HepG2 (cell line): ENCODE measurements at regions not wholly inside any gene's neighbourhood (a gene's known extent, or its start where the extent isn't known, plus 50 kb on each side); places are given as distances from the start of the nearest gene placed in this dataset.

ENCODE experiments used
- ATAC-seq: fragments of 200-7000 bp; cut with Tn5 transposase; 3 replicates; pipeline ENCODE4 v1.9.1; 2020; ENCODE audit warnings: mild to moderate bottlenecking, moderate library complexity
- BruUV-seq: library from RNA; stranded (reverse); fragments of 400-500 nt; replicated peaks from 2 replicates; lab custom pipeline; 2021; lab: Mats Ljungman, UMichigan
- CTCF ChIA-PET: fragments of 300-600 bp; formaldehyde crosslinking; extraction: SDS; loops from one replicate; lab custom pipeline; 2021; ENCODE audit warnings: low total read pairs, inconsistent platforms, low intra/inter-chr PET ratio; lab: Yijun Ruan, JAX
- POLR2A ChIA-PET: fragments of 350-600 bp; sonication (Branson Sonifier 250); formaldehyde crosslinking; loops from one replicate; lab custom pipeline; 2020; ENCODE audit warnings: antibody characterized with exemption, inconsistent platforms; lab: Yijun Ruan, JAX
- DNase-seq: peaks from one replicate; pipeline ENCODE4 v3.0.0-alpha.2; 2015; ENCODE audit warnings: low spot score
- FAIRE-seq: peaks from 3 replicates; lab custom pipeline; 2011; peaks lifted over from hg19 to GRCh38; lab: Jason Lieb, UNC
- H2AFZ ChIP-seq: one replicate; pipeline ENCODE4 v1.6.1; 2011; ENCODE audit warnings: low read length, inconsistent platforms
- H3K27ac ChIP-seq: fragments of 300-600 bp; 3 replicates; pipeline ENCODE4 v1.8.0; 2011; ENCODE audit warnings: mixed run types, mild to moderate bottlenecking, mixed read lengths, low read length, inconsistent platforms; ENCODE audit not compliant: insufficient read depth; ENCODE audit errors: extremely low read length
- H3K27me3 ChIP-seq, 2 experiments: fragments of 200-600 bp in 1 of 2; 2 replicates in 1 of 2; 3 replicates in 1 of 2; pipeline versions ENCODE4 v1.6.0 to v1.8.0; 2011; ENCODE audit warnings: low read length in 2 of 2, mild to moderate bottlenecking in 2 of 2, moderate library complexity in 2 of 2, inconsistent platforms in 1 of 2; ENCODE audit not compliant: insufficient read depth in 2 of 2, control insufficient read depth in 1 of 2
- H3K36me3 ChIP-seq, 2 experiments: fragments of 200-600 bp in 1 of 2; replicated peaks in 1 of 2; 2 replicates in 1 of 2; 3 replicates in 1 of 2; pipeline versions ENCODE4 v1.5.1 to v1.8.0; 2011; ENCODE audit warnings: low read length in 2 of 2, inconsistent platforms in 1 of 2; ENCODE audit not compliant: insufficient read depth in 2 of 2, control insufficient read depth in 1 of 2
- H3K4me1 ChIP-seq: 2 replicates; pipeline ENCODE4 v1.5.1; 2012; ENCODE audit warnings: low read length, inconsistent platforms; ENCODE audit not compliant: insufficient read depth
- H3K4me2 ChIP-seq: 2 replicates; pipeline ENCODE4 v1.6.0; 2011; ENCODE audit warnings: low read depth, low read length, inconsistent platforms
- H3K4me3 ChIP-seq, 3 experiments: fragments of 200-600 bp in 1 of 3; sonication (generic), shearing (Covaris generic) in 1 of 3; replicated peaks in 1 of 3; 2 replicates each; pipeline ENCODE4 v1.5.1; 2011 to 2016; ENCODE audit warnings: low read length in 3 of 3, inconsistent platforms in 2 of 3, low read depth in 2 of 3, mild to moderate bottlenecking in 2 of 3, control low read depth in 1 of 3, mixed read lengths in 1 of 3; ENCODE audit not compliant: insufficient read depth in 1 of 3
- H3K79me2 ChIP-seq: one replicate; pipeline ENCODE4 v1.6.1; 2011; ENCODE audit warnings: low read length, inconsistent platforms; ENCODE audit not compliant: insufficient read depth
- H3K9ac ChIP-seq: 2 replicates; pipeline ENCODE4 v1.6.0; 2011; ENCODE audit warnings: mild to moderate bottlenecking, low read depth, low read length, inconsistent platforms; ENCODE audit not compliant: insufficient read depth
- H3K9me3 ChIP-seq: 2 replicates; pipeline ENCODE4 v1.5.1; 2012; ENCODE audit warnings: mild to moderate bottlenecking, low read length
- H4K20me1 ChIP-seq: 2 replicates; pipeline ENCODE4 v1.6.0; 2011; ENCODE audit warnings: inconsistent platforms, mild to moderate bottlenecking, low read length, moderate library complexity; ENCODE audit not compliant: insufficient read depth
- FOSL1 ChIP-seq: sonication (generic); formaldehyde crosslinking; IDR thresholded peaks from 2 replicates; pipeline ENCODE4 v1.9.0; 2021; ENCODE audit warnings: missing genetic modification reagents, borderline replicate concordance
- GATAD1 ChIP-seq: IDR thresholded peaks from 2 replicates; pipeline ENCODE4 v1.6.1; 2016; ENCODE audit warnings: missing genetic modification reagents, missing compliant biosample characterization
- HCFC1 ChIP-seq: fragments of 150-350 bp; IDR thresholded peaks from 2 replicates; pipeline ENCODE4 v1.6.1; 2014; ENCODE audit warnings: low read depth, low read length
- LCORL ChIP-seq, 2 experiments: fragments of 450-650 bp in 1 of 2; sonication (generic) in 1 of 2; formaldehyde crosslinking in 1 of 2; IDR thresholded peaks; 2 replicates each; pipeline versions ENCODE4 v1.5.0 to v1.6.1; 2017 to 2020; ENCODE audit warnings: antibody characterized with exemption in 1 of 2, missing genetic modification reagents in 1 of 2
- MAFF ChIP-seq: IDR thresholded peaks from 2 replicates; pipeline ENCODE4 v1.6.1; 2011; ENCODE audit warnings: low read depth, low read length, improper control_type of control experiment
- MATR3 ChIP-seq: sonication (generic); formaldehyde crosslinking; IDR thresholded peaks from 2 replicates; pipeline ENCODE4 v1.4.0; 2020; ENCODE audit warnings: missing genetic modification reagents
- PAF1 ChIP-seq: IDR thresholded peaks from 2 replicates; pipeline ENCODE4 v1.6.1; 2016; ENCODE audit warnings: missing genetic modification reagents, missing compliant biosample characterization
- RFXANK ChIP-seq: IDR thresholded peaks from 2 replicates; pipeline ENCODE4 v1.6.1; 2016
- TAF1 ChIP-seq: sonication (generic); formaldehyde crosslinking; IDR thresholded peaks from 2 replicates; pipeline ENCODE4 v1.4.0; 2020; ENCODE audit warnings: missing genetic modification reagents
- ZNF337 ChIP-seq: sonication (generic); formaldehyde crosslinking; IDR thresholded peaks from 2 replicates; pipeline ENCODE4 v1.5.1; 2020; ENCODE audit warnings: missing genetic modification reagents, low read depth, mild to moderate bottlenecking, borderline replicate concordance
- ZNF747 ChIP-seq: sonication (generic); formaldehyde crosslinking; IDR thresholded peaks from 2 replicates; pipeline ENCODE4 v1.8.1; 2023; ENCODE audit warnings: missing genetic modification reagents, mild to moderate bottlenecking, borderline replicate concordance
- WGBS: methylation state at CpG from one replicate; pipeline ENCODE4 v1.1.6; 2017; ENCODE audit warnings: low lambda C conversion rate; 5-methylcytosine and 5-hydroxymethylcytosine counted together
- in situ Hi-C: cut with HindIII; loops from 2 replicates; pipeline ENCODE4 v1.10.0; 2017; ENCODE audit warnings: low pct_unique_long_range_greater_than_20kb; ENCODE audit not compliant: extremely low pct_ligation_motif_present
- intact Hi-C: fragments of 100-400 bp; cut with micrococcal nuclease; formaldehyde crosslinking; loops from one replicate; pipeline ENCODE4 v1.10.0; 2022; ENCODE audit not compliant: unreplicated experiment
- TF ChIP-seq, protein P1 (sequence below): sonication (generic); formaldehyde crosslinking; IDR thresholded peaks from 2 replicates; pipeline ENCODE4 v1.4.0; 2020; ENCODE audit warnings: missing genetic modification reagents, borderline replicate concordance
- TF ChIP-seq, protein P2 (sequence below): sonication (generic); formaldehyde crosslinking; IDR thresholded peaks from 2 replicates; pipeline ENCODE4 v1.4.0; 2020; ENCODE audit warnings: mild to moderate bottlenecking, missing genetic modification reagents
- TF ChIP-seq, protein P3 (sequence below): sonication (generic); formaldehyde crosslinking; IDR thresholded peaks from 2 replicates; pipeline ENCODE4 v1.9.0; 2021; ENCODE audit warnings: missing genetic modification reagents, borderline replicate concordance

DNA sequence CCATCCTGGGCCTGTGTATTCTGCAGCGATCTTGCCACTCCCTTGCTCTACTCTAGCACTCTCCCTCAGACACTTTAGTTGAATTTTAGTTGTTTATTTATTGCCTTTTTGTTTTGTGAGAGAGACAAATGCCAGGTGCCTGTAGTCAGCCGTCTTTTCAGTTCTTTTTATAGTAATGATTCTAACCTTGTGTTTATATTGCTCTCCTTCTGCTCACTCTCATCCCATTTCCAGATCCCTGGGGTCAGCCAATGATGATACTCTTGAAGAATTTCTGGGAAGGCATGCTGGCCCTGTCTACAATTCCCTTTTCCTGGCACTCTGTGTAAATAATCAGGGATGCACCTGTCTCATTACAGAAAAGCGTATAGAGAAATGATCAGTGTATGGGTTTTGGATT, 334.1 kb upstream of the MIS18BP1 start:
- WGBS, result 2% methylated on average over 3 of the region's 3 CpGs
- CTCF ChIA-PET, result no interaction called here
- ATAC-seq, result no peak

More for the DNA sequence above, 334.1 kb upstream of the MIS18BP1 start:
- Histone ChIP-seq H3K9me3 (peaks cover 28% of the 10 kb centered on the region), H3K4me3 (no peak overlapping the region), H3K27me3 (no peaks in the 10 kb centered on the region), H3K79me2 (no peaks in the 10 kb centered on the region), H3K27ac (no peak overlapping the region), H3K9ac (no peak overlapping the region), H4K20me1 (no peaks in the 10 kb centered on the region), H3K36me3 (no peaks in the 10 kb centered on the region), H2AFZ (no peak overlapping the region), H3K4me2 (no peak overlapping the region), H3K4me1 (no peaks in the 10 kb centered on the region)
- intact Hi-C loops (no loop called here), in situ Hi-C loops (no loop called here)
- no peak for TF ChIP-seq GATAD1 (CRISPR knock-in tag)
- TF ChIP-seq ZNF337 (CRISPR knock-in tag), result no peak
- TF ChIP-seq, protein P1, sequence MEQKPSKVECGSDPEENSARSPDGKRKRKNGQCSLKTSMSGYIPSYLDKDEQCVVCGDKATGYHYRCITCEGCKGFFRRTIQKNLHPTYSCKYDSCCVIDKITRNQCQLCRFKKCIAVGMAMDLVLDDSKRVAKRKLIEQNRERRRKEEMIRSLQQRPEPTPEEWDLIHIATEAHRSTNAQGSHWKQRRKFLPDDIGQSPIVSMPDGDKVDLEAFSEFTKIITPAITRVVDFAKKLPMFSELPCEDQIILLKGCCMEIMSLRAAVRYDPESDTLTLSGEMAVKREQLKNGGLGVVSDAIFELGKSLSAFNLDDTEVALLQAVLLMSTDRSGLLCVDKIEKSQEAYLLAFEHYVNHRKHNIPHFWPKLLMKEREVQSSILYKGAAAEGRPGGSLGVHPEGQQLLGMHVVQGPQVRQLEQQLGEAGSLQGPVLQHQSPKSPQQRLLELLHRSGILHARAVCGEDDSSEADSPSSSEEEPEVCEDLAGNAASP (CRISPR knock-in tag), result no peak
- no peak for TF ChIP-seq MATR3 (CRISPR knock-in tag)
- TF ChIP-seq MAFF, result no peak
- TF ChIP-seq, protein P2, sequence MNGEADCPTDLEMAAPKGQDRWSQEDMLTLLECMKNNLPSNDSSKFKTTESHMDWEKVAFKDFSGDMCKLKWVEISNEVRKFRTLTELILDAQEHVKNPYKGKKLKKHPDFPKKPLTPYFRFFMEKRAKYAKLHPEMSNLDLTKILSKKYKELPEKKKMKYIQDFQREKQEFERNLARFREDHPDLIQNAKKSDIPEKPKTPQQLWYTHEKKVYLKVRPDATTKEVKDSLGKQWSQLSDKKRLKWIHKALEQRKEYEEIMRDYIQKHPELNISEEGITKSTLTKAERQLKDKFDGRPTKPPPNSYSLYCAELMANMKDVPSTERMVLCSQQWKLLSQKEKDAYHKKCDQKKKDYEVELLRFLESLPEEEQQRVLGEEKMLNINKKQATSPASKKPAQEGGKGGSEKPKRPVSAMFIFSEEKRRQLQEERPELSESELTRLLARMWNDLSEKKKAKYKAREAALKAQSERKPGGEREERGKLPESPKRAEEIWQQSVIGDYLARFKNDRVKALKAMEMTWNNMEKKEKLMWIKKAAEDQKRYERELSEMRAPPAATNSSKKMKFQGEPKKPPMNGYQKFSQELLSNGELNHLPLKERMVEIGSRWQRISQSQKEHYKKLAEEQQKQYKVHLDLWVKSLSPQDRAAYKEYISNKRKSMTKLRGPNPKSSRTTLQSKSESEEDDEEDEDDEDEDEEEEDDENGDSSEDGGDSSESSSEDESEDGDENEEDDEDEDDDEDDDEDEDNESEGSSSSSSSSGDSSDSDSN (CRISPR knock-in tag), result no peak
- TF ChIP-seq FOSL1 (CRISPR knock-in tag), result no peak
- TF ChIP-seq ZNF747, result no peak
- TF ChIP-seq, protein P3, sequence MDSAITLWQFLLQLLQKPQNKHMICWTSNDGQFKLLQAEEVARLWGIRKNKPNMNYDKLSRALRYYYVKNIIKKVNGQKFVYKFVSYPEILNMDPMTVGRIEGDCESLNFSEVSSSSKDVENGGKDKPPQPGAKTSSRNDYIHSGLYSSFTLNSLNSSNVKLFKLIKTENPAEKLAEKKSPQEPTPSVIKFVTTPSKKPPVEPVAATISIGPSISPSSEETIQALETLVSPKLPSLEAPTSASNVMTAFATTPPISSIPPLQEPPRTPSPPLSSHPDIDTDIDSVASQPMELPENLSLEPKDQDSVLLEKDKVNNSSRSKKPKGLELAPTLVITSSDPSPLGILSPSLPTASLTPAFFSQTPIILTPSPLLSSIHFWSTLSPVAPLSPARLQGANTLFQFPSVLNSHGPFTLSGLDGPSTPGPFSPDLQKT (CRISPR knock-in tag), result no peak
- no peak for TF ChIP-seq PAF1 (CRISPR knock-in tag)
- no peak for TF ChIP-seq HCFC1
- TF ChIP-seq RFXANK (CRISPR knock-in tag), result no peak
- TF ChIP-seq TAF1 (CRISPR knock-in tag), result no peak
- no peak for TF ChIP-seq LCORL (IDR thresholded peaks at IDR 0.05)
- no peak for TF ChIP-seq LCORL (CRISPR knock-in tag; IDR thresholded peaks at IDR 0.05)
- FAIRE-seq, result no peak
- no peak for DNase-seq
- POLR2A ChIA-PET, result no interaction called here
- no TSS peak for BruUV-seq
